ENCODE measurements at regions not wholly inside any gene's neighbourhood (a gene's known extent, or its start where the extent isn't known, plus 50 kb on each side); places are given as distances from the start of the nearest gene placed in this dataset.
"Not testable (repeated sequence)": the region's sequence is repeated elsewhere in the genome, so short reads cannot be mapped to it uniquely, and the experiment has no call there.

DNA sequence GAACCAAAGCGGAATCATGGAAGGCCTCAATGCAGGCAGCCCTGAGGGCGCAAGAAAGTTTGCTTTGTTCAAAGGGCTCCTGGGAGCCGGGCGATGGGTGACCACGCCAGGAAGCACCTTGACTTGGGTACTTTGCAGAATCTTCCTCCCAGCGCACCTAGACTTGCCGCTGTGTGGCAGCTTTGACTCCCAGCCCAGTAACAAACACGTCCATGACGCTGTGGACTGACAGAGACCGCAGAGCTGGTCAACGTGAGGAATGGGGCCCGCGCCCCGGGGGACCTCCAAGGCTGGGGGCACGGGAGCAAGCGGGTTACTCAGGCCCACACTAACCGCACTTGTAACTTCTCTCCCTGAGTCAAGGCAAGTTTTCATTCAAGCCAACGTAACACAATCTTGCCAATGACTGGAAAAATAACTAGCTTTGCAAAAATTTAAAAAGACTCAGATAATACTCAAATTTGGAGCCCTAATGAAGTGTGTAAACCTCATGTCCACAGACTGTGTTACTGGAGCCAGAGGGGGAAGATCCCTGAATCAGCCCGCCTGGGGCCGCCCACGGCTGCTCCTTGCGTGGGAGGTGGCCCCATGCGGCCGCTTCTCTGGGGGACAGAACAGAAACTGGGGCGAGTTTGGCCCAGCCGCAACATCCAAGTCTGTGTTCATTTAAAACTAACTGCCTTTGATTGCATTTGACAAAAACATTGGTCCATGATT is 130.8 kb downstream of the DNAJB6 start:
- no peak for DNase-seq

DNA sequence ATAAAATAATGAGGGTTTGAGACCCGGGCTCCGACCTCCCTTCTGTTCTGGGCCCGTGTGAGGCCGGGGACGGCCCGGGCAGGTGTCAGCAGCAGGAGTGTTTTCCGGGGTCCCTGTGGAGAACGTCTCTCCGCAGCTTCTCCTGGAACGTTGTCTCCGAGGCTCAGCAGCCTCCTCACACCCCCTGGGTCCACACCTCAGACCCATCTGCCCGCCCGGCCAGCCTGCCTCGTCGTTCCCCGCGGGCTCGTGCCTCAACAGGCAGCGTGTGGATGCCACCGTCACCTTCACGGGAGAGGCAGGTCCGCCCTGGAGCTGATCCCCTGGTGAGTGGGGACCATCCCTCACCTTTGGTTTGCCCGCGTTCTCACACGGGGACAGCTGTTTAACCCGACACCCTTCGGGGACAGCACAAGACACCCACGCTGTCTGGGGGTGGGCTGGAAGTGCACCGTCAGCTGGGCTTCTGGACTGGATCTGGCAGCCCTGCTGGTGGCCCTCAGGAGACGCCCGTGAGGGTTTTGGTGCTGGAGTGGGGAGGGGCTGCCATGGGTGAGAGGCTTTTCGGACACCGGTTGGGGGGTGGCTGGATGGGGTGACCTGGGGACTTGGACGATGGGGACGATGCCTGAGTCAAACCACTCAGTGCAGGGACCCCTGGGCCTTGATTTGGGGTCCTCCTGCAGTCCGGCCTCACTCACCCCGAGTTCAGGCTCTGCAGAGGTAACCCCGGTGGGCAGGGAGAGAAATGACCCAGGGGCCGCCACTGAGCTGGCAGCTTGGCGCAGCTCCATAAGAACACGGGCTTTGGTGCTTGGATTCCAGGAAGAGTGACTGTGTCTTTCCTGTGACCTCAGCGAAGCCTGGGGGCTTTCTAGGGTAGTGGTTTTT is 131.7 kb downstream of the DNAJB6 start:
- no peak for DNase-seq

DNA sequence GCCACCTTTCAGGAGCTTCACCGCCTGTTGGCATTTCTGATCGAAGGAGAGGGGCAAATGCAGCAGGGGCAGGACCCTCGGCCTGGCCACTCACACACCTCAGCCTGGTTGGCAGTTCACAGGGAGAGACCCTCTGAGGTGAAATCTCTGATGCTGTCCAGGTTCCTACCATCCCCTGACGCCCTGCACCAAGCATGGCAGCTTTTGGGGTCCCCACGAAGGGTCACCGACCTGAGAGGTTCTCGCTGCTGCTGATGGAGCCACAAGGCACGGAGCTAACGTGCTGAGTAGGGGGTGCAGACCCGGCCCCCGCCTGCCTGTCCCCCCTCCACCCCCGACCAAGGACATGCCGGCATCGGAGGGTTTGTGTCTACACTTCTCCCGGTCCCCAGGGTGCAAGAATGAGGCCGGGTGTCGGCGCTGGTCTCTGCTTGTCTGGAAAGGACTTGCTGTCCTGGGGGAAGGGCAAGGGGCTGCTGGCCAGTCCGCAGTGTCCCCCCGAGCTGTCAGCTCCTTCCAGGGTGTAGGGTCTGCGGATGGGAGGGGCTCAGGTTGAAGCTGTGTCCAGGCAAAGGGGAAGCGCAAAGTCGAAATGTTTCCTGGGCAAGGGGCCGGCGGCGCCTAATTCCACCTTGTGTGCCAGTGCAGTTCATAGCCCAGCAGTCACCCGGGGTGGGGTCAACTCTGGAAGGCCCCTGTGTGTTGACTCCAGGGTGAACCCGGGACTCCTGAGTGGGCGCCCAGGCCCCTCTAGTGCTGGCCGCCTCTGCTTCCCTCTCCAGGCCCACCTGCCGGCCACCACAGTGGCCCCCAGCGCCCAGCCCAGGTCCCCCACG is 132.6 kb downstream of the DNAJB6 start:
- no peak for DNase-seq

DNA sequence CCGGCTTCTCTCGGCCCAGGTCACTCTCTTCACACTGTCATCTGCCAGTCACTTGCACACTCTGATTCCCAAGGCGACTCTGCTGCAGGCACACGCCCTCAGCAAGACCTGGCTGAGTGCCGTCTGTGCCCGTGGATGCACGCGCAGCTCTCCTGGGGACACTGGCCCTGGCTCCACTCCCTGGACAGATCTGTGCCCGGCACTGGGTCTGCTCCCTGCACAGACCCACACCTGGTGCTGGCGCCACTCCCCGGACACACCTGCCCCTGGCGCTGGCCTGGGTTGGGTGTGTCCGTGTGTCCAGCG is 133.2 kb downstream of the DNAJB6 start:
- no peak for DNase-seq

DNA sequence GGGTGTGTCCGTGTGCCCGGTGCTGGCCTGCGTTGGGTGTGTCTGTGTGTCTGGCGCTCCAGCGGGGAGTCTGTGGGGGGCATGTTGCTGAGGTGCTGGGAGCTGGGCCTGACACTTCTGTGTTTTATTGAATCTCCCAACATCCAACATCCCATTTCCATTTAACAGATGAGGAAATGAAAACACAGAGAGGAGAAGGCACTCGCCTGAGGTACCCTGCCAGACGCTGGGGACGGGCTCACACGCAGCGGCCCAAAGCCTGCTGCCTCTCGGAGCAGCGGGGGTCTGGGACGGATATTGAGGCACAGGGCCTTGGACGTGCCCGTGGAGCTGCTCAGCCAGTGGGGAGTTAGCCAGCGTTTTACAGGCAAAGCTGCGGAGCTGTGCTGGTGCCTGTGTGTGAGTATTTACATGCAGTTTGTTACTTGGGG is 133.9 kb downstream of the DNAJB6 start:
- DNase-seq: no peak

DNA sequence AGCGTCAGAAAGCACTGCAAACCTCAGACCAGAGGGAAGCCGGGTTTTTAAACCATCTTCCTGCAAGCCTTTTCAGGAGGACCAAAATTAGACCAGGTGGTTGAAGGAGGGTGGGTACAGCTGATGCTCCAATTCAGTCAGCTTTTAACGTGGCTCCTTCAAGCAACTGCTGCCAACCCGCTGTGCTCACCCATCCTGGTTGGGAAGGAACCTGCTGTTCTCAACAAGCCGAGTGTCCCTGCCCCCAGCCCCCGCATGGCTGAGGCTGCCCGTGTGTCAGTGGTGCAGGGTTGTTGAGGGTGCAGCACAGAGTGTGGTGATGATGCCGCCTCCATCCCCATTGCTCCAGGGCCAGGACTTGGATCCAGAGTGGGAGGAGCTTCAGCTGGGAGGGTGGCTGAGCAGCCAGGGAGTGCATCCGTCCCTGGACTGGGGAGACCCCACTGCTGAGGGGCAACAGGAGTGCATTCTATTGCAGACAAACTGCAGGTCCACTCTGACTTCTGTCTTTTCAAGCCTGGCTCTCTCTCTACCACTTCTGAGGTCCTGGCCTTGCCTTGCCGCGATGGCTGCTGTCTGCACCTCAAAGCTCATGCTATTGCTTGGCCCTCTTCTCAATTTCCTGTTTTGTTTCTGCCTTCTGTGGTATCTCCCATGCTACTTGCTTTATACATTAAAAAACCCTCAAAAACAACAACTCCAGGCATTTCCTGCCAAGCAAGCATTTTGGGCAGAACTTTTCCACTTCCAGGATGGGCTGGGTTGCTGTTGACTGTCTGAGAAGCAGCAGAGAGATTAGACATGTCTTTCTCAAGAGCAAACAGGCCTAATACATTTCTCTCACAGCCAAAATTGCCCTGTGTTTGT is 134.7 kb downstream of the DNAJB6 start:
- no peak for DNase-seq

DNA sequence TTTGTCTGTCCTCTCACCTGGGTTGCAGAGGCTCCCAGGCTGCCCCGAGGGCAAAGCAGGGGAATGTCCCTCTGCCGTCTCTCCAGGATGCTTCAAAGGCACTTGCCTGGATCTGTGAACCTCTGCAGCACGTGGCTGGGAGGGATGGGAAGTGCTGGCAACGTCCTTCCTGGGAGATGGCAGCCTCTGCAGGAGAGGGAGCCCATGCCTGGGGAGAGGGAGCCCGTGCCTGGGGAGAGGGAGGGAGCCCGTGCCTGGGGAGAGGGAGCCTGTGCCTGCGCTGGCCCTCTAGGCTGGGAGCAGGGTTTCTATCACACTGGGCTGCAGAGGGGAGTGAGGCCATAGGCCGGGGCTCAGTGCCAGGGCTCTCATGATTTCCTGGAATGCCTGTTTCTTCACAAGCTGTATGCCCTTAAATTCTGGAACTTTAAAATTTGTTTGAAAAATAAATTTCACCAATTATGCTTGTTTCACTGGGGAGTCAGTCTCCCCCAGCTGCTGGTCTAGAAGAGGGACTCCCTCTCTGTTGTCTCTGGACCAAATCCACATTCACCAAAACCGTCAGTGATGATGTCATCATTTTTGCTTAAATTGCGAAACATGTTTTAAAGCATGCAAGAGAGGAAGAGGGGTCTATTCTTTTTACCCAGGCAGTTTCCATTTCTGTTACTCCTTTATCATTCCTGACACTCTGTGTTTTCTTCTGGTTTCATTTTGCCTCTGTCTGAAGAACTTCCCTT is 135.7 kb downstream of the DNAJB6 start:
- no peak for DNase-seq

DNA sequence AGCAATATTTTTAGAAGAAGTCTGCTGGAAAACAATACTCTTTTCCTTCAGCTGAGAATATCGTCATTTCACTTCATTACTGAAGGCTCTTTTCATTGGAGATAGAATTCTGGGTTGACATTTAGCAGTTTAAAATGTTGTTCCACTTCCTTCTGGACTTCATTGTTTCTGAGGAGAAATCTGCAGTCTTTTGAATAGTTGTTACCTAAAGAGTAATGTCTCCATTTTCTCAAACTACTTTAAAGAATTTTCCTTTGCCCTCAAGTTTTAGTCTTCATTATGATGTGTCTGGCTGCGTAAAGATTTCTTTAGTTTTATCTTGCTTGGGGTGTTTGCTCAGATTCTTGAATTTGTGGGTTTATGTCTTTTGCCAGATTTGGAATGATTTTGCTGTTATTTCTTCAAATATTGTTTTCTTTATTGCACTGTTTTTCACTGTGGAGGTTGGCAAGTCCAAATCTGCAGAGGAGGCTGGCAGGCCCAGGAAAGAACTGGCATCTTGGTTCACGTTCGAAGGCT is 136.3 kb downstream of the DNAJB6 start:
- no peak for DNase-seq

DNA sequence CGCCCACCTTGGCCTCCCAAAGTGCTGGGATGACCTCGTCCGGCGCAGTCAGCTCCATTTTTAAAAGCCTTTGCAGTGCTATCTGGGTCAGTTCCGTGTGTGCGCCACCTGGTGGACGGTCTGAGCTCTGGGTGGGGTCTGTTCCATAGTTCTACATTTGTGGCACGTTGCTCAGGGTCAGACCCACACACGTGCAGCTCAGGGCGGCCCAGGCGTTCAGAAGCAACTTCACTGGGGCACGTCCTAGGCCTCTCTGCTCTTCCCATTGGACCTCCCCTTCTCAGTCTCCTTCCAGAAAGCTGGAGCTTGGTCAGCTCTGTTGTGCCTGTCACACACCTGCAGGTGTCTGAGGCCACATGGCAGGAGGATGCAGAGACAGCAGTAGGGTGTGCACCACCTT is 137.9 kb downstream of the DNAJB6 start:
- peak; percentile 64 for DNase-seq

DNA sequence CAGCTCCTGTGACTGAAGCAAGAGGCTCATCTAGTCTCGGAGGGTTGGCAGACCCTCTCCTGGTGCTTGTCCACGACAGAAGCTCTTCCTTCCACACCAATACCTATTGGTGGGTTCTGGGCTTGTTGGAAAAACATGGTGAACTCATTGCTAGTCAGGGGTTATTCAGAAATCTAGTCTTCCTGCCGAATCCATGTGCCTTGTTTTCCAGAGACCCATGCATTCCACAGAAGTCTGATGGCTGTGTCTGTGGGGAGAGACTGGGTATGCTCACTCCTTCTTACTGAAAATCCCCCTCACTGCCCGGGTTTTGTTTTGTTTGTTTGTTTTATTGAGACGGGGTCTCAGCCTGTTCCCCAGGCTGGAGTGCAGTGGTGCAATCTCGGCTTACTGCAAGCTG is 138.3 kb downstream of the DNAJB6 start:
- DNase-seq: no peak

DNA sequence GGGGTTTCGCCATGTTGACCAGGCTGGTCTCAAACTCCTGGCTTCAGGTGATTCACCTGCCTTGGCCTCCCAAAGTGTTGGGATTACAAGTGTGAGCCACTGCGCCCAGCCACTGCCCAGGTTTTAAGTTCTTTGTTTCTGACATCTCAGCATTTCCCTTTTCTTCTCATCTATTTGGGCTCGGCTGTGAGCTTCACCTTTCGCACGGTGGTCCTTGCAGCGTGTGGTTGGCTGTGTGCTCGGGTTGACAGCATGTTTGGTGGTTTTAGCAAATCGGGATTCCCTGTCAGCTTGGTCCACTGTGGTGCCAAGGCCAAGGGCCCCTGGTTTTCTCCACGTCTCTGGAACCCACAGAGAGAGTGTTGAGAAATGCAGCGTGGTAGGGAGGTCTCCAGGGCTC is 138.8 kb downstream of the DNAJB6 start:
- DNase-seq: no peak

DNA sequence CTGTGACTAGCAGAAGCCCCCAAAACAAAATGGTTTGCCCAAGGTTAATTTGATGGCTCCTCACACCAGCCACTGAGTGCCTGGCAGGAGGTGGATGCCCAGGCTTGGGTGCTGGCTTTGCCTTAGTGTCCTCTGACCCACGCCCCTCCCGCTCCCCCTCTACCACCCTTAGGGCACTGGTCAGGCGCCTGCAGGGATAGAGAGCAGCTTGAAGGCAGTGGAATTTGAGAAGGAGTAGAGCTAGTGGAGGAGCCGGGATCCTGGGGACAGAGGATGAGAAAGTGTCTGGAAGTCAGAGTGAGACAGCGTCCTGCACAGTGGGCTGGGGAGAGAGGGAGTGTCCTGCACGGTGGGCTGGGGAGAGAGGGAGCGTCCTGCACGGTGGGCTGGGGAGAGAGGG is 139.4 kb downstream of the DNAJB6 start:
- DNase-seq: no peak

DNA sequence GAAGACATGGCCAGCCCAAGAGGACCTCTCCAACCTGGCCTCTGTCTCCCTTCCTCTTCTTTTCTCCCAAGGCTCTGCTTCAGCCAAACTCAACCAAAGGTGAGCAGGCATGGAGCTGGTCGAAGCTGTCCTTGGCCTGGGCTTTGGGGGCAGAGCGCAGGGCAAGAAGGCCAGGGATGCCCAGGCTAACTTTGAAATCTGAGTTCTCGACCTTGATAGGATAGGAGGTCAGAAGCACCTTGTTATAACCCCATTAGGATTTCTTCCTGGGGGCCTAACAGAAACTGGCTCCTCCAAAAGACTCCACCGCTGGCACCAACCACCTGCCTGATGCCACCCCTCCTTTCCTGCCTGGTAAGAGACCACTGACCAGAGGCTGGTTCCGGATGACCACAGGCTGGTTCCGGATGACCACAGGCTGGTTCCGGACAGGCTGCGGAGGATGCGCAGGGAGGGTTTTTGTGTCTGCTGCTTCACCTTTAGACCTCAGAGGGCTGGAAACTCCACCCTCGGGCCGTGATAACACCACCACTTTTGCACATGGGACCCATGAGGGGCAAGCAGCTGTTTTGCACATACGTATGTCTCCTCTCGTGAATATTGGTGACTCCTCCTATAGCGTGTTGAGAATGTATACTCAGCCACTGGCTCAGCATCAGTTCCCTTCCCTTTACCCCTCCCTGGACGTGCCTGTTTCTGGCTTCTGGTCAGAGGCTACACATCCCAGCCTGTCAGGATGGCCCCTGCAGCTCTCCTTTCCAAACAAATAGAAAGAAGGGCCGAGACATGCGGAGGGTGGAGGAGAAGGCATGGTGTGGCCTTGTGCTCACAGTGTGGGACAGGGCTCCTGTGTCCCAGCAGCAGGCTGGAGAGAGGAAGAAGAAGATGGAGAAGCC is 140.1 kb downstream of the DNAJB6 start:
- no peak for DNase-seq

DNA sequence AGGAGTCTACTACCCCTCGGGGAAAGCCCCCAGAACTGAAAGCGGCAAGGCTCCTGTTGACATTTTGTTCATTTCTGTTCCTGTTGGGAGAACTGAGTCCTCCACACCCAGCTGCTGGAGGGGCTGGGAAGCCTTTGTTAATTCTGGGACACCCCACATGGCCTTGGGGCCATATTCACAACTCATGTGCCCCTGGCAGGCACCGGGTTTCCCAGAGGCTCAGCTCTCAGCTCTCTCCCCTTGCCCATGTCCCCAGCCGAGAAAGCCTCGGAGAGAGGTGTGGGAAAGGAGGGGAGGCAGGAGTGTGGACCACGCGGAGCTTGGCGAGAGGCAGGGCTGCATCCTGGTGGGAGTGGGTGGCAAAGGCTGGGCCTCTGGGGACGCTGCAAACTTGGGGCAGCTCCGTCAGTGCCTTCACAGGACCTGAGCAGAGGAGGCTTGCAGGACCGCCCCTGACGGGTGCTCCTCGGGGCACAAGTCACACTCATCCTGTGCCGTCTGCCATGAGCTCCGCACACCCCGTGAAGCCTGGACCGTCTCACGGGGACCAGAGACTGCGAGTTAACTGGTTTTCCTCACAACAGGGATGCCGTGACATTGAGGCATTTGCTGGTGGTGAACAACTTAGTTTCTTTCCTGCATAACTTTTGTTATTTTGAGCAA is 140.9 kb downstream of the DNAJB6 start:
- DNase-seq: no peak

DNA sequence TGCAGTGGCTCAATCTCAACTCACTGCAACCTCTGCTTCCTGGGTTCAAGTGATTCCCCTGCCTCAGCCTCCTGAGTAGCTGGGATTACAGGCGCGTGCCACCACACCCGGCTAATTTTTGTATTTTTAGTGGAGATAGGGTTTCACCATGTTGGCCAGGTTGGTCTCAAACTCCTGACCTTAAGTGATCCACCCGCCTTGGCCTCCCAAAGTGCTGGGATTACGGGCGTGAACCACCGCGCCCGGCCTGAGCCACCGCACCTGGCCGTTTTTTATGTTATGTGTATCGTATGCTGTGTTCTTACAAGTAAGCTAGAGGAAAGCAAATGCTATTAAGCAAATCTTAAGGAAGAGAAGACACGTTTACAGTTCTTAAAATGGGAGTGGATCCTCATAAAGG is 141.8 kb downstream of the DNAJB6 start:
- DNase-seq: not testable (repeated sequence)

DNA sequence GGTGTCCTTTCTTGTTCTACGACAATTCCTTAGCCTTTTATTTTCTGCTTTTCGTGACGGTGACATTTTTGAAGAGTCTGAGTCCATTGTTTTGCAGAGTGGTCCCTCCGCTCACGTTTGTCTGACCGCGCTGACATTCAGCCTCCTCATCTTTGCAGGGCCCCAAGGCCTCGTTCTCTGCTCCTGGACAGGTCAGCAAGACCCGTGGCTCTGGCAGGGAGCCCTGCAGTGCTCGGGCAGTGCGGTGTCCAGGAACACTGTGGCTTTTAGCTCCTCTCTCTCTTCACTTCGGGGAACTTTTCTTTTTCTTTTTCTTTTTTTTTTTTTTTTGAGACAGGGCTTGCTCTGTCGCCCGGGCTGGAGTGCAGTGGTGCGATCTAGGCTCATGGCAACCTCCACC is 142.5 kb downstream of the DNAJB6 start:
- no peak for DNase-seq

DNA sequence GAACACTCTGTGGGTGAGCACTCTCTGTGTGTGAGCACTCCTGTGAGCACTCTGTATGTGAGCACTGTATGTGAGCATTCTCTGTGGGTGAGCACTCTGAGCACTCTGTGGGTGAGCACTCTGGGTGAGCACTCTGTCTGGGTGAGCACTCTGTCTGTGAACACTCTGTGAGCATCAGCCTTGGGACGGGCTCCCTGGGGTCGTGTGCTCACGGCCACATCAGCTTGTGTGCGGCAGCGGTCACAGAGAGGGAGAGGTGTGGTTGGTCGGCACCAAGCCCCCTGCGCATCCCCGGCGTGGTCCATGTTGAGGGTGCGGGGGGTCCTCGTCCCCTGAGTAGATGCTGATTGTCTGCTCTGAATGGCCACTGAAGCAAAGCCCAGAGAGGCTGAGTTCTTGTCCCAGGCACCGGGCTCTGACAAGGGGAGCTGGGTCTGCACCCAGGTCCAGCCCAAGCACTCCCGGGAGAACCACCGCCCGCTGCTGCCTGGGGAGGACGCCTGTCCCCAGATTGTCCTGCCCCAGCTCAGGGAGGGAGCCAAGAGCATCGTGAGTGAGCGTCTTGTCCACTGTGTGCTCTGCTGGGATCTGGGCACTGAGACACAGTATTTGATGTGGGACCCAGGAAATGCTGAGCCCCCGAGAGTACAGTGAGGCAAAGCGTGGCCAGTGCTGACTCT is 143.7 kb downstream of the DNAJB6 start:
- DNase-seq: no peak

DNA sequence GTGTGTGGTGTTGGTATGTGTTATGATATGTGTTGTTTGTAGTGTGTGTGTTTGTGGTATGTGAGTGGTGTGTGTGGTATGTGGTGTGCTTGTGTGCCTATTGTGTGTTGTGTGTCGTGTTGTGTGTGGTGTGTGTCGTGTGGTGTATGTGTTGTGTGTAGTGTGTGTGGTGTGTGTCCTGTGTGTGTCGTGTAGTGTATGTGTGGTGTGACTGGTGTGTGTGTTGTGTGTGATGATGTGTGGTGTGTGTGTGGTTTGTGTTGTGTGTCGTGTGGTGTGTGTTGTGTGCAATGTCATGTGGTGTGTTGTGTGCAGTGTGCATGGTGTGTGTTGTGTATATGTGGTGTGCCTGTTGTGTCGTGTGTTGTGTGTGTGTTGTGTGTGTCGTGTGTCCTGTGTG is 144.6 kb downstream of the DNAJB6 start:
- DNase-seq: no peak

DNA sequence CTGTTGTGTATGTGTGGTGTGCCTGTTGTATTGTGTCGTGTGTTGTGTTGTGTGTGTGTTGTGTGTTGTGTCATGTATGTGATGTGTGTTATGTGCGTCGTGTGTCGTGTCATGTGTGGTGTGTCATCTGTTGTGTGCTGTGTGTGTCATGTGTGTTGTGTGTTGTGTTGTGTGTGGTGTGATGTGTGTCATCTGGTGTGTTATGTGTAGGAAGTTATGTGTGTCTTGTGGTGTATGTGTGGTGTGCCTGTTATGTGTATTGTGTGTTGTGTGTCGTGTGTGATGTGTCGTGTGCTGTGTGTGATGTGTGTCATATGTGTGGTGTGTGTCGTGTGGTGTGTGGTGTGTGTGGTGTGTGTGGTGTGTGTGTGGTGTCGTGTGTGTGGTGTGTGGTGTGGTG is 145.2 kb downstream of the DNAJB6 start:
- DNase-seq: no peak
